ENCODE measurements at regions not wholly inside any gene's neighbourhood (a gene's known extent, or its start where the extent isn't known, plus 50 kb on each side); places are given as distances from the start of the nearest gene placed in this dataset.
"Not testable (repeated sequence)": the region's sequence is repeated elsewhere in the genome, so short reads cannot be mapped to it uniquely, and the experiment has no call there.

DNA sequence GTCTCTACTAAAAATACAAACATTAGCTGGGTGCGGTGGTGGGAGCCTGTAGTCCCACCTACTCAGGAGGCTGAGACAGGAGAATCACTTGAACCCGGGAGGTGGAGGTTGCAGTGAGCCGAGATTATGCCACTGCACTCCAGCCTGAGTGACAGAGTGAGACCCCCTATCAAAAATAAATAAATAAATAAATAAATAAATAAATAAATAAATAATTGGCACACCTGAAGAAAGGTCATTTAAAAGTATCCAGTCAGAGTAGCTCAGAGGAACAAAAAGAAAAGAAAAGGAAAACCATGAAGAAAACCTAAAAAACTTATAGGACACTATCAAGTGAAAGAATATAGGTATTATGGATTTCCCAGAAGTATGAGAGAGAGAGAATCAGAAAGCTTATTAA lies 330.1 kb upstream of the AR start:
- not testable (repeated sequence) for DNase-seq

DNA sequence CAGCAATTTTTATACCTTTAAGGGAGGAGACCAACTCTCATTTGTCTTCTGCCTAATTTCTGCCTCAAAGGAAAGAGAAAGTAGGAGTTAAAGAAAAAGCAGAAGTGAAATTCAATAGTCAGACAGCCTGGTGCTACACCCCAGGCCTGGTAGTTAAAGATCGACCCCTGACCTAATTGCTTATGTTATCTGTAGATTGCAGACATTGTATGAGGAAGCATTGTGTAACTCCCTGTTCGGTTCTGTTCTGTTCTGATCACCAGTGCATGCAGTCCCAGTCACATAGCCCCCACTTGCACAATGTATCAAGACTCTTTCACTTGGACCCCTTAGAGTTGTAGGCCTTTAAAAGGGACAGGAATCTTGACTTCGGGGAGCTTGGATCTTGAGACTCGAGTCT lies 335.9 kb upstream of the AR start:
- DNase-seq, result peak; percentile 8

DNA sequence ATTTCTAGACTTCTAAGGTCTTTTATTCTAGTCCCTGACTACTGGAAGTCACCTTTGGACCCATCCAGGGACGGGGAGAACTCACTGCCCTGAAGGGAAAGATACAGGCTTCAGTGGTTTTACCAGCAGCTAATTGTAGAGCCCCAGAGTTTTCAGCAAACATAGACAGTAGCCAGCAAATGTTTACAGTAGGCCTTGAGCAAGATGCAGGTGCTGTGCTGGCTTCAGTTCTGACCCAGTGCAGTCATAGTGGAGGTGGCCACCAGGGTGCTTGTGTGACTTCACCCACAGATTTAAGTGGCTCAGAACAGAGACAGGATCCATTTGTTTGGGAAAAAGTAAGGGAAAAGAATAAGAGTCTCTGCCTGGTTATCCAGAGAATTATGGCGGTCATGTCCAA lies 384.4 kb upstream of the AR start:
- DNase-seq, result no peak

DNA sequence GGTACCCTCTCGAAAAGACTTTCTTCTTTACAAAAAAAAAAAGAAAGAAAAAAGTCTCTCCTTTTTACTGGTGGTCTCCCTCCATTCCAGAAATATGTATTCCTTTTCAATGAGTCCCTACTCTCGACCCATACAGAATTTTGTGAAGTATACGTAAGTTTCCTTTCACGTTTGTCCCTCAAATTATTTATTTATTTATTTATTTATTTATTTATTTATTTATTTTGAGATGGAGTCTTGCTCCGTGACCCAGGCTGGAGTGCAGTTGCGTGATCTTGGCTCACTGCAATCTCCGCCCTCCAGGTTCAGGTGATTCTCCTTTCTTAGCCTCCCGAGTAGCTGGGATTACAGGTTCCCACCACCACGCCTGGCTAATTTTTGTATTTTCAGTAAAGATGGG lies 429.2 kb upstream of the AR start:
- no peak for DNase-seq

DNA sequence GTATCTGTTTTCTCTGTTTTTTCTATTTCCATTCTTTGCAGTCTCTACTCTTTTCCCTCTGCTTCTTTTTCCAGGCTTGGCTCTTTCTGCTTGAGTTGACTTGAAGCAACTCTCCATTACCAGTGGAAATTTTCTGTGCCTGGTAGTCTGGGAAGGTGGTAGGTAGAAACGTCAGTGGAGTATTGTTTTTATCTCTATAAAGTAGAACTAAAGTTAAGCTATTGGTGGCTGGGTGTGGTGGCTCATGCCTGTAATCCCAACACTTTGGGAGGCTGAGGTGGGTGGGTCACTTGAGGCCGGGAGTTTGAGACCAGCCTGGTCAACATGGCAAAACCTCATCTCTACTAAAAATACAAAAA lies 438.1 kb upstream of the AR start:
- no peak for DNase-seq

DNA sequence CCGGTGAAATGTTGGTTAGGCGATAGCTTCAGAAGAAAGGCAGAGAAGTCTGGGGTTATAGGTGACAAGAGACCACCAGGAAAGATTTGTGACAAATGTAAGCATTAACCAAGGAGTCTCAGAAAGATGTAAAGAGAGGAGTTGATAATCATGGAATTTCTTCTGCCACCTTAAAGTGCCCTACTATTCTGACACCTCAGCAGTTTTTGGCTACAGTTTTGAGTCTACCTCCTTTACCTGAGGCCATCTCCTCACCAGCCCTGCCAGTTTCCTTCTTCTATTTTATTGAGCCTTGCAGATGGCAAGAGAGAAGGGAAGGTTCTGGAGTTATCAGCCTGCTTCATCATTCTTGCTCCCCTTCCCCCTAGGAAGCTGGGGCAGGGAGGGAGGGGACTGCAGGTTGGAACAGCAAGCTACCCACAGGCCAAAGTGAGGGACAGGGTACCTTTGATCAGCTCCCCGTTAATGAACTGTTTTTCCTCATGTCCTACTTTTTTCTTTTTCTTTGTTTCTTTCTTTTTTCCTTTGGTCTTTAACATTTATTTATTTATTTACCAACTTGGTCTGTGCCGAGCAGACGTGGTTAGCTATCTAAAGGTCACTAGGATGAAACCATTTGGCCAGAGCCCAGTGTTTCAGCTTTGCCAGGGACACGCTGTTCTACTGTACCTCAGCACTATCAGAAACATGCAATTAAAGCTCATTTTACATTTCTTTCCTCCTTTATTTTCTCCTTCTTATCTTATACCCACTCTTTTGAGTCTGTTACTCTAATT lies 438.7 kb upstream of the AR start:
- DNase-seq, result no peak

DNA sequence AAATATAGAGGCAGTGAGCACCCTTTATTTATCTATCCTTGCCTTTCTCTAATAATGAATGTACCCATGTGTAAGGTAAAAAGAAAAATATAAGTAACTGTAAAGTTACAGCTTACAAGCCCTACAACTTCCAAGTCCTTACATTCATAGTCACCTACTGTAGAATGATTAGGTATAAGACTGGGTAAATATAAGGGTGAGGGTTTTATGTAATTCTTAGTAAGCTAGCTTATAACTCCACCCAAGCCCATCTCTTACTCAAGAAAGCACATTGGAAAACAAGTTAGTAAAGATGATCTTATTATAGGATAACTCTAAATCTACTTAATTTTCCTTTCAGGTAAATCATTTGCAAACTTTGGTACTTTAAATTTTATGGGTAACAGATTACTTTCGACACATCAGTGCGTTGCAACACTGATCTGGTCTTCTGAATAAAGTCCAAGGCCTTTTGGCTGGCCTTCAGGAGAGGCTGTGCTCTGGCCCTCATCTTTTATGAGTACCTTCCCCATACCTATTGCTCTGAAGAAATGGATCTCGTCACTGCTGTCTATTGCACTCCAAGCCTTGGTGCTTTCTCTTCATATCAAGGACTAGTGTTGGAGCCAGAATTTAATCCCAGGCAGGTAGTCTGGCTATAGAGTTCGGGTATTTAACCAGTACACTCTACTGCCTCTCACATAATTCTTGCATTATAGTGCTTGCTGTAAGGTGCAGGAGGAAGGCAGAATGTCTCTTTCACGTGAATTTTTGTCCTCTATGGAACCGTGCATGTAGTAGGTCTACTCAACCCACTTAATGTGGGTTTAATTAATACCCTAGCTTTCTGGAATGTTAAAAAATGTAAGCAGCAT lies 443.6 kb upstream of the AR start:
- no peak for DNase-seq

DNA sequence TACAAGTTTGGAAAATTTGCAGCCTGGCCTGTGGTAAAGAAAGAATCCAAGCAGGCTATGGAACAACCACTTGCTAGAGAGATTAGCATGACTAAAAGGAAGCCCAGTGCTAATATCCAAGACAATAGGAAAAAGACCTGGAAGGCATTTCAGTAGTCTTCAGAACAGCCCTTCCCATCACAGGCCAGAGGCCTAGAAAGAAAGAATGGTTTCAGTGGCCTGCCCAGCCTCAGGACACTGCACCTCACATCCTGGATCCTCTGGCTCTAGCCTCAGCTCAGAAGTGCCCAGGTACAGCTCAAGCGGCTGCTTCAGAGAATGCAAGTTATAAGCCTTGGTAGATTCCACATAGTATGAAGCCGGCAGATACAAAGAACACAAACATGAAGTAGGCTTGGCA lies 449.8 kb upstream of the AR start:
- no peak for DNase-seq

DNA sequence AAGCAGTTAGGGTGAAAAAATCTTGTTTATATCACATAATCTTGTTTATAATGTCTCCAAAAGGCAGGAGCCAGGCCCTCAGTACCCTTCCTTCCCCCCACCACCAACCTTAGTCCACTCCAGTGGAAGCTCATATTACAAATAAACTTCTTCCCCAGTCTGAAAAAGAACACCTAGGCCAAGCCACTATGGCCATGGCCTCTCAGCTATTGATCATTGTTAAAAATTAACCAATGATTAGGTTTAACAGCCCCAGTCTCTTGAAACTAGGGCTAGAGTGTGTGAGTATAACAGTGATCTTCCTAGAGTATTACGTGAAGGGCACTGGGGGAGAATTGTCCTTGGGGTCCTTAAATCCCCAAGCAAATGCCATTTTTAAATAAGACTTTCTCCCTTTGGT lies 411.9 kb upstream of the EDA2R start:
- no peak for DNase-seq

DNA sequence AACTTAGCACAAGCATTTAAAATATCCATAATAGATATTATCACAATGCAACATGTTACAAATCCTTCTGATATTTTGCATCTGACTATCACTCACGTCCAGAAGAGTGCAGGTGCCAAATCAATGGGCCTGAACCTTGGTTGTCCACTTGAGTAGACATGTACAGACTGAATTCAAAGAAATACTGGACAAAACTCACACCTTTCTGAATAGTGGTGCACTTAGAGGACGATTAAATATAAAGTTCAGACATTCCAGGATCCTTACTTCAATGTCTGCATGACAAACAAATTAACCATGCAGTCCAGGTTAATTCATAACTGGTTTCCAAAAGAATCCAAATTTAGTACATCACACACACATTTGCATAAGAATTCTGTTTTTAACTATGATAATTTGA lies 406.0 kb upstream of the EDA2R start:
- DNase-seq, result no peak

DNA sequence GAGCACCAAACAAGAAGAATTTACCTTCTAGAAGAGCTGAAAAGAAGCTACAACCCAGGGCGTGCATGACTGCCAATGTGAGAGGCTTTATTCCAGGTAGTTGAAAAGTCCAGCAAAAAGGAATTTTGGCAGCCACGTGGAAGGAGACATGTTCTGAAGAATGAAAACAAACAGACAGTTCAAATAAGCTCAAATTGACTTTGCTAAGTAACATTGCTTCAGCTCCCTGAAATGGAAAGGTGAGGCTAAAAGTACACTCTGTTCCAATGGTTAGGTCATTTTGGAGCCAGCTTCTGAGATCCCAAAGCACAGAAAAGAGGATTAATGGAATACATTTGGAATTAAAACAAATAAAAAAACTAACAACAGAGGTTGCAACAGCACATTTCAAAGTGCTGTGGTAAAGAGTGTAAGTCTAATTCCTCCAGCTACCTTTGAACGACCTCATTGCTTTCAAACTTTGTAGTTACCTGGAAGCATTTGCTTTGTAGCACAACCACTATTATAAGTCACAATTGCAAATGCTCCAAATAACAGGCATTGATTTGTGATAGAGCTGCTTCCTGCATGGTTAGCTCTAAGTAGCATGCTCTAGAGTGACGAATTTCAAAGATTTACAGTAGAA lies 405.3 kb upstream of the EDA2R start:
- DNase-seq, result no peak

DNA sequence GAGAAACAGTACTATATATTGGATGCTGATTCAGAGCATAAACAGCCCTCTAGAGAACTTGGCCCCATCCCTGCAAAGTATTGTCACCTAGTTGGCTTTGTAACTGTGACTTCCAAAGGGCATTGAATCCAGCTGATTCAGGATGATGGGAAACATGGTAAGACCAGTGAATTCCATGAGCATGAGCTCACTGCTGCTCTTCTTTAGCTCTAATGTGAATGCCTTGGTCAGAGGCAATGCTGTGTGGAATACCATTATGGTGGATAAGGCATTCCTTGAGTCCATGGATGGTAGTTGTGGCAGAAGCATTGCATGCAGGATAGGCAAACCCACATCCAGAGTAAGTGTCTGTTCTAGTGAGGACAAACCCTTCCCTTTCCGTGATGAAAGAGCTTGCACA lies 365.6 kb upstream of the EDA2R start:
- DNase-seq, result no peak

DNA sequence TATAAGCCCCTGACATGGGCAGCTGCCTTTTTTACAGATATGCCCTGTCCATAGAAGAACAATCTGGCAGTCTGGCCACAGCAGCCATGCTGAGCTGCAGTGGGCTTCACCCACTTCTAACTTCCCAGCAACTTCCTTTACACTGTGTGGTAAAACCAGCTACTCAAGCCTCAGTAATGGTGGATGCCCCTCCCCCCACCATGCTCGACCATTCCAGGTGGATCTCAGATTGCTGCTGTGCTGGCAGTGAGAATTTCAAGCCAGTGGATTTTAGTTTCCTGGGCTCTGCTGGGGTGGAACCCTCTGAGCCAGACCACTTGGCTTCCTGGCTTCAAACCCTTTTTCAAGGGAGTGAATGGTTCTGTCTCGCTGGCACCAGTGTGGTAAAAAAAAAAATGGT lies 355.9 kb upstream of the EDA2R start:
- DNase-seq, result no peak

DNA sequence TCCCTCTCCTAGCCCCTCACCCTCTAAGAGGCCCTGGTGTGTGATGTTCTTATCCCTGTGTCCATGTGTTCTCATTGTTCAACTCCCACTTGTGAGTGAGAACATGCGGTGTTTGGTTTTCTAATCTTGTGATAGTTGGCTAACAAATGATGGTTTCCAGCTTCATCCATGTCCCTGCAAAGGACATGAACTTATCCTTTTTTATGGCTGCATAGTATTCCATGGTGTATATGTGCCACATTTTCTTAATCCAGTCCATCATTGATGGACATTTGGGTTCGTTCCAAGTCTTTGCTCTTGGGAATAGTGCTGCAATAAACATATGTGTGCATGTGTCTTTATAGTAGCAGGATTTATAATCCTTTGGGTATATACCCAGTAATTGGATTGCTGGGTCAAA lies 353.2 kb upstream of the EDA2R start:
- not testable (repeated sequence) for DNase-seq

DNA sequence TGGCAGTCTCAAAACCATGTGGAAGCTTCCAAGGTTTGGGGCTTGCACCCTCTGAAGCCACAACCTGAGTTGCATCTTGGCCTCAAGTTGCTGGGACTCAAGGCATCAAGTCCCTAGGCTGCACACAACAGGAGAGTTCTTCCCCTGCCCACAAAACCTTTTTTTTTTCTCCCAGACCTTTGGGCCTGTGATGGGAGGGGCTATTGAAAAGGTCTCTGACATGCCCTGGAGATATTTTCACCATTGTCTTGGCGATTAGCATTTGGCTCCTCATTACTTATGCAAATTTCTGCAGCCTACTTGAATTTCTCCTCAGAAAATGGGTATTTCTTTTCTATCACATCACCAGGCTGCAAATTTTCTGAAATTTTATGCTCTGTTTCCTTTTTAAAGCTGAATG lies 349.5 kb upstream of the EDA2R start:
- DNase-seq, result no peak

DNA sequence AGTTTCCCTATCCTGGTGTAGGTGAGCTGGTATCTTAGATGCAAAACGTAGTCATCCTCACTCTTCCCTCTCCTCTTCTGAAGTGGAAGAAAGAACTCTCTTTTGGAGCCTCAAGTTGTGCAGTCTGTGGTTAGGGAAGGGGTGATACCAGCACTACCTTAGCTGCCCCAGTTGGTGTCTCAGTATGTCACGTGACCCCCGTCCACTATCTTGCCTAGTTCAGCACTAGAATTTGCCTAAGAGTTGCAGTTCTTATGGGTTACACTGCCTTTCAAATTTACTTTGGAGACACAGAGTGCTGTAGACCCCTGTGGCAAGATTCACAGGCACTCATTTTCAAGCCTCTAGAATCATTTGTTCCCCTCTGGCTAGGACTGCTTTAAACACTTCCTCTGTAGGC lies 322.8 kb upstream of the EDA2R start:
- DNase-seq, result no peak

DNA sequence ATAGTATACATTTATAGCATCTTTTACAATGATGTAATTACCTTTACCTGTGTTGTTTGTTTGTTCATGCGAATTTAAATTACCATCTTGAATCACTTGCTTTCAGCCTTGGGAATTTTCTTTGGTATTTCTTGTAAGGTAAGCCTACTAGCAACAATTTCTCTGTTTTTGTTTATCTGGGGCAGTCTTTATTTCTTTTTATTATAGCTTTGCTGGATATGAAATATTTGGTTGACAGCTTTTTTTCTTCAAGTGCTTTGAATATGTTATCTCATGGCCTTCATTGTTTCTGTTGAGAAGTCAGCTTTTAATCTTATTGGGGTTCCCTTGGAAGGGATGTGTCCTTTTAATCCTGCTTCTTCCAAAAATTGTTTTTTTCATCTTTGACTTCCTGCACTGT lies 292.8 kb upstream of the EDA2R start:
- DNase-seq, result no peak

DNA sequence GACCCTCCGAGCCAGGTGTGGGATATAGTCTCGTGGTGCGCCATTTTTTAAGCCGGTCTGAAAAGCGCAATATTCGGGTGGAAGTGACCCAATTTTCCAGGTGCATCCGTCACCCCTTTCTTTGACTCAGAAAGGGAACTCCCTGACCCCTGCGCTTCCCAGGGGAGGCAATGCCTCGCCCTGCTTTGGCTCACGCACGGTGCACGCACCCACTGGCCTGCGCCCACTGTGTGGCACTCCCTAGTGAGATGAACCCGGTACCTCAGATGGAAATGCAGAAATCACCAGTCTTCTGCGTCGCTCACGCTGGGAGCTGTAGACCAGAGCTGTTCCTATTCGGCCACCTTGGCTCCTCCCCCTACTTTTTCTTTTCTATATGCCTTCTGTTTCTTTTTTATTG lies 291.6 kb upstream of the EDA2R start:
- DNase-seq, result not testable (repeated sequence)

DNA sequence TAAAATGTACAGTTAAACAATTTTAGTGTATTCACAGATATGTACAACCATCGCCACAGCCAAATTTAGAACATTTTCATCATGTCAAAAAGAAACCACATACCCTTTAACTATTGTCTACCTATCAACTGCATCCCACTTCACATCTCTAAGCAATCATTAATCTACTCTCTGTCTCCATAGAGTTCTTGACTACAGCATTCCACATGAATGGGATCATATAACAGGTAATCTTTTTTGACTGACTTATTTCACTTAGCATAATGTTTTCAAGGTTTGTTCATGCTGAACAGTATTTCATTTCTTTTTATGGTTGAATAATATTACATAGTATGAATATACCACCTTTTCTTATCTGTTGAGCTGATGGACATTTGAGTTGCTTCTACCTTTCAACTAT lies 281.4 kb upstream of the EDA2R start:
- no peak for DNase-seq

DNA sequence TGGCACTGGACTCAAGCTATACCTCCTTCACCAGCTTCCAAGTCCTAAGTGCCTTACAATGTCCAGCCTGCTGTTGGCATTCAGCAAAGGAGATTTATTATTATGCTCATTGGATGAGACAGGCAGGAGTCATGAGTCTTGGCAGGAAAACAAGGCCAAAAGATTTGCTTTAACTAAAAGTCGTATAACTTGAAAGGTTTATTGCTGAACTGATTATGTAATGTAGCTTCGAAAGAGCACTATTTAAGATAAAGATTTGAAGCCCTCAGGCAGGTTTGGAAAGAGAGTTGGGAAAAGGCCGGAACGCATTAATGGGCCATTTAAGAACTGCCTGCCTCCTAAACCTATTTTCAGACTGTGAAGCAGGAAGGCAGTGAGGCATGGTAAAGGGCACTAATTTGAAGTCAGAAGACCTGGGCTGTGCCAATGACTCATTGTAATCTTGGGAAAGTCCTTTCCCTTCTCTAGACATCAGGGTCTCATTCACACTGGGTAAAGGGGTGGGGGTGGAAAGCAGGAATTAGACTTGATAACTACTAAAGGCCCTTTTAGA lies 280.5 kb upstream of the EDA2R start:
- no peak for DNase-seq

DNA sequence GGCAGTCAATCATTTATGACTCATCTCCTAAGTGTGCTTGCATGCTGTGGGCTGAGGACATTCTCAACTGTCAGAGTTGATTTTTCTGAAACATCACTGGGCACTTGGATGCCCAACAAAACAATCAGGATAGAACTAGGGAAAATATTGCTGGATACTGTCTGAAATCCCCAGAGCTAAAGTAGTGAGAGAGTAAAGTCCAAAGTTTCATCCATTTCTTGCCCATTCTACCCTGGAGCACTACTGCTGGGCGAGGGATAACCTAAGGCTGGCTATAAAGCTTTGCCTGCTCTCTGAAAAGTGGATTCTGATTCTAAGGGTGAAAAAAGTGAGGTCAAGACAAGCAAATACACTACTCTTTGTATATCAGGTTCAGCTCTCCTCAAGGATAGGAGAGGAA lies 279.6 kb upstream of the EDA2R start:
- no peak for DNase-seq

DNA sequence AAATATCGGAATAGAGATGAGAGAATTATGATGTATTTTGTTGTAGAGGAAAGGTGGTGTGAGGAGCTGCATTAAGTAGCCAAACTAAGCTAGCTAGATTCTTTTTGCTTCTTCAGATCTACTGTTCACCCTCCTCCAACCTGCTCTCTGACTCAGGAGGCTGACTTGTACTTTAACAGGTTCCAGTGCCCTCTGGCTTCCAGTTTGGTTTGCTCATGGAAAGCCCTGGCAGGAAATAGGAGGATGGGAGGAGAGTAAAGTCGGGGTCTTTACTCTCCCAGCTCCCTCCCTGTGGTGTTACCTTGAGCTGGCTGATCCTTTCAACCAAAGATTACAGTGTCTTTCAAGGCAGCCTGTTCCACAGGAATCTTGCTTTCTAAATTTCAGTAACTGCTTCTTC lies 277.0 kb upstream of the EDA2R start:
- no peak for DNase-seq

DNA sequence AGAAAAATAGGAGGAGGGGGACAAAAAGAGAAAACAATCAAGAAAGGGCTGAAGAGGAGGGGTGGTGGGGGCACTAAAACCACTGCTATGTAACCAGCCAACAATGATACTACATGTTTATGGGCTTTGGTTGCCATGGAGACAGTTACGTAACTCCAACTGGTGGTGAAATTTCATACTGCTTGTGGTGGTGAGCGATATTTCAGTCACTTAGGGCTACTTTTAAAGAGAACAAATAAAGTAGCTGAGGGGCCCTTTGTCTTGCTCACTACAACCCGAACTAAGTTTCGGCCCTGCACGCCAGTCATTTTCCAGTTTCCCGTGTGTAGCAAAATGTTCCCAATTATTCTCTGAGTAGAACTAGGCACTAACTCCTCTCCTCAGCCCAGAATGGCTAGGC lies 275.2 kb upstream of the EDA2R start:
- DNase-seq, result peak; percentile 38

DNA sequence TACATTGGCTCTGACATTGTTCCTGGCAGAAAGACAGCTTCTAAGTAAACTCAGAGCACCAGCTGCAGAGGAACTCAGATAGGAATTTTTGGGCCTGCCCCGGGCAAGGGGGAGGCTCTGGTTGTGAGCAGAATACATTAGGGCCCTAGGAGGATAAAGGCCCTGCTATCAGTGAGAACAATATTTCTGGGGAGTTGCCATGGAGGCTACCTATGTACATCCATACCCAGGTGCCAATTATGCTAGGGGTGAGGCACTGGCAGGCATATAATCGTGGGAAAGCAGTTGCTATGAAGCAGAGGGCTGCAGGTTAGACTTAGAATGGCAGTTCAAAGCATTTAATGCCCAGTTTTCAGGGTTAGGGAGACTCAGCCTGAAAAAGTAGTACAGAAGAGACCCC lies 273.5 kb upstream of the EDA2R start:
- DNase-seq, result no peak

All from hematopoietic multipotent progenitor cell treated with erythropoietin and hydrocortisone succinate and interleukin-3 and kit ligand, for 6 days (in vitro differentiated cells).